ENCODE measurements at regions not wholly inside any gene's neighbourhood (a gene's known extent, or its start where the extent isn't known, plus 50 kb on each side); places are given as distances from the start of the nearest gene placed in this dataset.

GRCh38 chr2:150601280-150602038 lies 114.0 kb upstream of the RND3 start:
- TF ChIP-seq, protein P1, sequence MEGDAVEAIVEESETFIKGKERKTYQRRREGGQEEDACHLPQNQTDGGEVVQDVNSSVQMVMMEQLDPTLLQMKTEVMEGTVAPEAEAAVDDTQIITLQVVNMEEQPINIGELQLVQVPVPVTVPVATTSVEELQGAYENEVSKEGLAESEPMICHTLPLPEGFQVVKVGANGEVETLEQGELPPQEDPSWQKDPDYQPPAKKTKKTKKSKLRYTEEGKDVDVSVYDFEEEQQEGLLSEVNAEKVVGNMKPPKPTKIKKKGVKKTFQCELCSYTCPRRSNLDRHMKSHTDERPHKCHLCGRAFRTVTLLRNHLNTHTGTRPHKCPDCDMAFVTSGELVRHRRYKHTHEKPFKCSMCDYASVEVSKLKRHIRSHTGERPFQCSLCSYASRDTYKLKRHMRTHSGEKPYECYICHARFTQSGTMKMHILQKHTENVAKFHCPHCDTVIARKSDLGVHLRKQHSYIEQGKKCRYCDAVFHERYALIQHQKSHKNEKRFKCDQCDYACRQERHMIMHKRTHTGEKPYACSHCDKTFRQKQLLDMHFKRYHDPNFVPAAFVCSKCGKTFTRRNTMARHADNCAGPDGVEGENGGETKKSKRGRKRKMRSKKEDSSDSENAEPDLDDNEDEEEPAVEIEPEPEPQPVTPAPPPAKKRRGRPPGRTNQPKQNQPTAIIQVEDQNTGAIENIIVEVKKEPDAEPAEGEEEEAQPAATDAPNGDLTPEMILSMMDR (IDR thresholded peaks at IDR 0.05; ENCODE audit: low read length), result no peak
- TF ChIP-seq EZH2 (optimal IDR thresholded peaks at IDR 0.05; ENCODE audit: low read depth, low read length), result no peak
